ENCODE measurements at regions not wholly inside any gene's neighbourhood (a gene's known extent, or its start where the extent isn't known, plus 50 kb on each side); places are given as distances from the start of the nearest gene placed in this dataset.

DNA sequence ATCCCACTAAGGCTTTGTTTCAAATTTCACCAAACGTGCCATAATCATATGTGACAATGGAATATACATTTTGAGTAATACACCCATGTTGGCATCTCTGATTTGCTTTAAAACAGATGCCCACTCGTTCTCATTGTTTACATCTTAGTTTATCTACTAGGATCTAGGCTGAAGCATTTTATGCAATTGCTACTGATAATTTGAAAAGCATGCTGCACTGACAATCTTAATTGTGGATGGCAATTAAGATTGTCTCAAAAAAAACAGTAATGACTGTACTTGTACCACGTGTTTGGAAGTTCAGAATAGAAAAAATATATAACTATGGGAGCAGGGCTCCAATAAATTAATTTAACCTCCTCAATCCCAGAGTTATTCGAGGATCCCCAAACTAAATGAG, 136.8 kb downstream of the CRPPA start:
- Histone ChIP-seq H3K9me3 (ENCODE audit: control insufficient read depth, insufficient read depth, low read length) (no peaks in the 10 kb centered on the region), H3K27me3 (ENCODE audit: control insufficient read depth, insufficient read depth, low read length) (no peaks in the 10 kb centered on the region), H3K4me3 (ENCODE audit: low read depth, low read length) (no peak overlapping the region), H3K27ac (ENCODE audit: low read depth, low read length) (no peak overlapping the region)
- TF ChIP-seq, protein P1, sequence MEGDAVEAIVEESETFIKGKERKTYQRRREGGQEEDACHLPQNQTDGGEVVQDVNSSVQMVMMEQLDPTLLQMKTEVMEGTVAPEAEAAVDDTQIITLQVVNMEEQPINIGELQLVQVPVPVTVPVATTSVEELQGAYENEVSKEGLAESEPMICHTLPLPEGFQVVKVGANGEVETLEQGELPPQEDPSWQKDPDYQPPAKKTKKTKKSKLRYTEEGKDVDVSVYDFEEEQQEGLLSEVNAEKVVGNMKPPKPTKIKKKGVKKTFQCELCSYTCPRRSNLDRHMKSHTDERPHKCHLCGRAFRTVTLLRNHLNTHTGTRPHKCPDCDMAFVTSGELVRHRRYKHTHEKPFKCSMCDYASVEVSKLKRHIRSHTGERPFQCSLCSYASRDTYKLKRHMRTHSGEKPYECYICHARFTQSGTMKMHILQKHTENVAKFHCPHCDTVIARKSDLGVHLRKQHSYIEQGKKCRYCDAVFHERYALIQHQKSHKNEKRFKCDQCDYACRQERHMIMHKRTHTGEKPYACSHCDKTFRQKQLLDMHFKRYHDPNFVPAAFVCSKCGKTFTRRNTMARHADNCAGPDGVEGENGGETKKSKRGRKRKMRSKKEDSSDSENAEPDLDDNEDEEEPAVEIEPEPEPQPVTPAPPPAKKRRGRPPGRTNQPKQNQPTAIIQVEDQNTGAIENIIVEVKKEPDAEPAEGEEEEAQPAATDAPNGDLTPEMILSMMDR (IDR thresholded peaks at IDR 0.05; ENCODE audit: low read depth, low read length) = no peak
- ChIA-PET POLR2A (no interaction called here), CTCF (no interaction called here)
- DNase-seq (ENCODE audit: low read depth, low spot score) = no peak

DNA sequence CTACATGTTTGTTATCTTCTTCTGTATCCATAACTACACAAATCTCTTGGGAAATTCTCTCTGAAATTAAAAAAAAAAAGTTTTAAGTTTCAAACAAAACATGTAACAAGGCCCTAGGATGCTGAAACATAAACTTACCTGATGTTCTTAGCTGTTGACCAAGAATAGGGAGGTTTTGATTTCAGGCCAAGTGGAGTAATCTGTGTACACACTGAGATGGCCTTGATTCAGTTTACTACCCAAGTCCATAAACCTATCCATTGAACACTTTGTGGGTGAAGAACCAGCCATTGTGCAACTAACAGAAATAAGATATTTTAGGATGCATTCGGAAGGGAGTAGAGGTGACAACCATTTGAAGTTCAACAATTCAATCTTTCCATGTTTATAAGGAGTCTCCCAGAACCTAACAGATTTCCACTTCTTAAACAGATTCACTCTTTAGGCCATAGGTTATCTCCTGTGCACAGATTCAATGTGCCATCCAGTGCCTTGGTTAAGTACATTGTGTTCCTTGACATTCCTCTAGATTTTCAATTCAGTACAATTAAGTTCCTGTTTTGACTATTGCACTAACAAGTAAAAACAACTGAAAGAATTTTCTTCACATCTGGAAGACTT, 143.1 kb downstream of the CRPPA start:
- no peak overlapping the region for H3K4me3 ChIP-seq (ENCODE audit: low read depth, low read length)
- H3K9me3 ChIP-seq (ENCODE audit: control insufficient read depth, insufficient read depth, low read length) = no peaks in the 10 kb centered on the region
- ChIA-PET CTCF (no interaction called here), POLR2A (no interaction called here)
- no peak overlapping the region for H3K27ac ChIP-seq (ENCODE audit: low read depth, low read length)
- TF ChIP-seq, protein P1 (IDR thresholded peaks at IDR 0.05; ENCODE audit: low read depth, low read length) = no peak
- DNase-seq (ENCODE audit: low read depth, low spot score) = no peak
- no peaks in the 10 kb centered on the region for H3K27me3 ChIP-seq (ENCODE audit: control insufficient read depth, insufficient read depth, low read length)

DNA sequence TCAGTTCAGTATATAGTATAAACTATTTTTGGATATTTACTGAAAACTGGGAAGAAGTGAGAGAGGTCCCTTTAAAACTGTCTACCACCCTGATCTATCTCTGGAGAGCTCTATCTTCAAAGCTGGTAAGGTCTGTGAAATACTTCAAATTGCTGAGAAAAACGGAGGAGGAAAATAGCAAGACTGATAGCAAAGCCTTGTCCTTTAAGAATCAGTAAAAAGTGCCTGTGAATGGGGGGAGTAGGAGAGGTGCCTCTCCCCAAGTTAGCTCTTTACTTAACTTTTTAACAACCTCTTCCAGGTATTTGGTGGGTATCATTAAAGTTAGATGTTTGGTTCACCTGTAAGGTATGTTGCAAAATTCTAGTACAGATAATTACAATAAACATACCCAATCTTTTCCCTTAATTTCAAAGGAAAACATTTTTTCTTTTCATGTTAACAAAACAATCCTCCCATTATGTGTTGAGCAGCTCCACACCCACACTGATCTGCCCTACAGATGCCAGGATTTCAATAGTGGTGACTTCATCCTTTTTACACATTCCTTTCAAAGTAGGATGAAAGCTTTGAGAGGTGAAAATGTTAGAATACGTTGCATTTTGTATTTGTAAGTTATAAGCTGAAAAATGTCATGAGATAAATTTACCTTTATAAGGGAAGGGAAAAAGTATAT, 149.2 kb downstream of the CRPPA start:
- ChIA-PET POLR2A (no interaction called here), CTCF (interaction anchor here (0.6 to 1.0 kb wide), 2 partner anchors 212 to 293 kb away, joined by 3 to 4 read pairs; no protein-coding TSS in a partner anchor)
- Histone ChIP-seq H3K4me3 (ENCODE audit: low read depth, low read length) (no peak overlapping the region), H3K27me3 (ENCODE audit: control insufficient read depth, insufficient read depth, low read length) (no peaks in the 10 kb centered on the region), H3K9me3 (ENCODE audit: control insufficient read depth, insufficient read depth, low read length) (no peaks in the 10 kb centered on the region), H3K27ac (ENCODE audit: low read depth, low read length) (no peak overlapping the region)
- DNase-seq (ENCODE audit: low read depth, low spot score) = no peak
- TF ChIP-seq, protein P1 (IDR thresholded peaks at IDR 0.05; ENCODE audit: low read depth, low read length) = no peak

DNA sequence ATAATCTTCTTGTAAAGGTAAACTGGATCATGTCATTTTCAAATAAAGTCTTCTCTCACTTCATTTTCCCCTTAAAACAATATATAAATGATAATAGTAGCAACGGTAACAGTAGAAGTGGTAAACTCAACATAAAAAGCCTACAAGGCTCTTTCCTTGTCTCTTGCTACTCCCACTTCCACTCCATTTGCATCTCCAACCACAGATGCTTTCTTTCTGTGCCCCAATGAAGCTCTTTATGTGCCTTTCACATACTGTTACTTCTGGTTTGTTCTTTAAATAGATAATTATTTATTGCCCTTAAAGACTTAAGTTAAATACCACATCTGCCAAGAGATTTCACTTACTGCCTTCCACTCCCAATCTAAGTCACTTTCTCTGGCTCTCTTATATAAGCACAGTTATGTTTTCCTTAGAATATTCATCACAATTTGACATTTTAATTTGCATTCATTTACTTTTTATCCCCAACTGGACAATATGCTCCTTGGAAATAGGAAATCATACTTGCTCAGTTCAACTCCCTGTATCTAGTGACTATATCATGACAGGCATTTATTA, 149.9 kb downstream of the CRPPA start:
- H3K9me3 ChIP-seq (ENCODE audit: control insufficient read depth, insufficient read depth, low read length) = no peaks in the 10 kb centered on the region
- H3K27ac ChIP-seq (ENCODE audit: low read depth, low read length) = no peak overlapping the region
- no peak for DNase-seq (ENCODE audit: low read depth, low spot score)
- ChIA-PET CTCF (interaction anchor here (0.6 kb wide), 1 partner anchor 212 kb away, joined by 4 read pairs; no protein-coding TSS in a partner anchor), POLR2A (no interaction called here)
- TF ChIP-seq, protein P1 (IDR thresholded peaks at IDR 0.05; ENCODE audit: low read depth, low read length) = no peak
- H3K4me3 ChIP-seq (ENCODE audit: low read depth, low read length) = no peak overlapping the region
- H3K27me3 ChIP-seq (ENCODE audit: control insufficient read depth, insufficient read depth, low read length) = no peaks in the 10 kb centered on the region

DNA sequence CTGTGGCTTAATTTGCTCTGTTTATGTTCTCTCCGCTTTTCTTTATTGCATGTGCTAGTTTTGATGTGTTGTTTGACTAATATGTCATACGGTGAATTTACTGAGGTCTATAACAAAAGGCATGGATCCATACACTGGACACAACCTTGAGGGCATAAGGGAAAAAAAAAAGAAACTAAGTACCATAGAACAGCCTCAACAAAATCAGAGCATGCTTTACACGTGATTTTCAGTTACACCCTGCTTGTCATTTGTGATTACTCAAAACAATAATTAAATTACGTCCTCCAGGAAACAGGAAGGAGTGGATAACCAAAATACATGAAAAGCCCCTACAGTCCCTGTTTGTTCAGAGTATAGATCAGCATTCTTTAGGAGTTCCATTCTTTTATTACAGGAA, 150.5 kb downstream of the CRPPA start:
- POLR2A ChIA-PET = no interaction called here
- Histone ChIP-seq H3K9me3 (ENCODE audit: control insufficient read depth, insufficient read depth, low read length) (no peaks in the 10 kb centered on the region), H3K27me3 (ENCODE audit: control insufficient read depth, insufficient read depth, low read length) (no peaks in the 10 kb centered on the region), H3K4me3 (ENCODE audit: low read depth, low read length) (no peak overlapping the region), H3K27ac (ENCODE audit: low read depth, low read length) (no peak overlapping the region)
- DNase-seq (ENCODE audit: low read depth, low spot score) = no peak
- CTCF ChIA-PET = no interaction called here
- TF ChIP-seq, protein P1 (IDR thresholded peaks at IDR 0.05; ENCODE audit: low read depth, low read length) = no peak

Data from AG04450 (cell line).